ENCODE measurements at regions not wholly inside any gene's neighbourhood (a gene's known extent, or its start where the extent isn't known, plus 50 kb on each side); places are given as distances from the start of the nearest gene placed in this dataset.

DNA sequence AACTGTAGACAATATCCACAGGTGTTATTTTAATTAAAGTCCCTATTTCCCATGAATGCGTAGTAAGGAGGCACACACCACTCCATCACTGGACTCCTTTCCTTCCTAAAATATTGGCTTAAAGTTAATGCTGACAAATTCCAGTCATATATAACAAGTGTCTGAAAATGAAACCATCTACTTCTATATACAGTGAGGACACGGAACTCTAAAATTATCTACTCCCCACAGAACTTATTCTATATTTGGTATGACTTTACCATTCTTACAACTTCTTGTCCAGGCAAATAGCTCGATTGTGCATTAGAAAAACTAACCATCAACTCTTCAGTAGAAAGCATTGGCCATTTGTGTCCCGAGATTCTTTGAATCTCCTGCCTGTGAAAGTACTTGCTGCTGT is 1560.2 kb downstream of the EFNB2 start:
- no peaks in the 10 kb centered on the region for H3K27me3 ChIP-seq
- TF ChIP-seq Cebpa-rat (IDR thresholded peaks at IDR 0.05) = no peak
- H3K36me3 ChIP-seq = no peaks in the 10 kb centered on the region
- no peaks in the 10 kb centered on the region for H4K20me1 ChIP-seq
- no peak overlapping the region for H3K4me3 ChIP-seq
- no peak overlapping the region for H3K9ac ChIP-seq
- peaks cover 24% of the 10 kb centered on the region for H3K4me1 ChIP-seq
- no peak overlapping the region for H3K27ac ChIP-seq
- H3K4me2 ChIP-seq = peak overlapping the region; percentile 65
- H3K9me3 ChIP-seq = no peaks in the 10 kb centered on the region

GRCh38 chr13:104968876-104969275 is 1566.6 kb downstream of the EFNB2 start:
- Histone ChIP-seq H3K4me3 (no peak overlapping the region), H3K9me3 (no peaks in the 10 kb centered on the region), H3K4me2 (no peak overlapping the region), H3K27ac (no peak overlapping the region), H3K4me1 (no peaks in the 10 kb centered on the region), H3K9ac (no peak overlapping the region), H4K20me1 (no peaks in the 10 kb centered on the region), H3K27me3 (no peaks in the 10 kb centered on the region), H3K36me3 (no peaks in the 10 kb centered on the region)
- no peak for TF ChIP-seq Cebpa-rat (IDR thresholded peaks at IDR 0.05)

- Histone ChIP-seq H3K4me1 (no peaks in the 10 kb centered on the region), H4K20me1 (no peaks in the 10 kb centered on the region), H3K9me3 (no peaks in the 10 kb centered on the region), H3K9ac (no peak overlapping the region), H3K27me3 (no peaks in the 10 kb centered on the region), H3K36me3 (no peaks in the 10 kb centered on the region), H3K27ac (no peak overlapping the region), H3K4me2 (no peak overlapping the region), H3K4me3 (no peak overlapping the region)
- TF ChIP-seq Cebpa-rat (IDR thresholded peaks at IDR 0.05) = no peak
Observed at GRCh38 chr13:104967836-104968630, 1567.4 kb downstream of the EFNB2 start.

- no peak overlapping the region for H3K27ac ChIP-seq
- H3K4me3 ChIP-seq = no peak overlapping the region
- H3K9ac ChIP-seq = no peak overlapping the region
- no peaks in the 10 kb centered on the region for H3K4me1 ChIP-seq
- H3K36me3 ChIP-seq = no peaks in the 10 kb centered on the region
- H3K9me3 ChIP-seq = no peaks in the 10 kb centered on the region
- no peaks in the 10 kb centered on the region for H3K27me3 ChIP-seq
- no peak for TF ChIP-seq Cebpa-rat (IDR thresholded peaks at IDR 0.05)
- no peaks in the 10 kb centered on the region for H4K20me1 ChIP-seq
- no peak overlapping the region for H3K4me2 ChIP-seq
Observed at GRCh38 chr13:104967376-104967775, 1568.1 kb downstream of the EFNB2 start.

- H3K27me3 ChIP-seq = no peaks in the 10 kb centered on the region
Observed at GRCh38 chr13:104962411-104962810, 1573.1 kb downstream of the EFNB2 start.

GRCh38 chr13:104961246-104961645 is 1574.2 kb downstream of the EFNB2 start:
- H3K36me3 ChIP-seq = no peaks in the 10 kb centered on the region
- H3K27me3 ChIP-seq = no peaks in the 10 kb centered on the region
- no peaks in the 10 kb centered on the region for H3K9me3 ChIP-seq
- no peak overlapping the region for H3K4me2 ChIP-seq
- H3K27ac ChIP-seq = no peak overlapping the region
- H3K4me3 ChIP-seq = no peak overlapping the region
- no peaks in the 10 kb centered on the region for H3K4me1 ChIP-seq
- TF ChIP-seq Cebpa-rat (IDR thresholded peaks at IDR 0.05) = no peak
- no peak overlapping the region for H3K9ac ChIP-seq
- no peaks in the 10 kb centered on the region for H4K20me1 ChIP-seq

More at GRCh38 chr13:104962411-104962810, 1573.1 kb downstream of the EFNB2 start:
- Histone ChIP-seq H3K27ac (no peak overlapping the region), H3K4me2 (no peak overlapping the region), H4K20me1 (no peaks in the 10 kb centered on the region), H3K9me3 (no peaks in the 10 kb centered on the region), H3K9ac (no peak overlapping the region), H3K4me3 (no peak overlapping the region), H3K36me3 (no peaks in the 10 kb centered on the region), H3K4me1 (no peaks in the 10 kb centered on the region)
- TF ChIP-seq Cebpa-rat (IDR thresholded peaks at IDR 0.05) = no peak

DNA sequence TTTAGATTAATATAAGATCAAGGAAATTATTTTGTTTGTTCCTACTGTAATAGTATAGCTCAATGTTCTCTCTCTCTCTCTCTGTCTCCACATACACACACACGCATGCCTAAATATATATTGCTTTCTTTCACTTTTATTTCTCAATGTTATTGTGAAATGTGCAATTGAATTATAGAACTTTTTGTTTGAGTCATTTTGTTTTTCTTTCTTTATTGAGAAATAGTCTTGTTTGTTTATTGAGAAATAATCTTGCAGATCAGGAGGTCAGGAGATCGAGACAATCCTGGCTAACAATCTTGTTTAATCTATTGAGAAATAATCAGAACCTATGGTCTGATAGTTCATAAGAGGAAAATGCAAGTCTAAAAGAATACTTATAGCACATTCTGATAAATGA is 1581.3 kb downstream of the EFNB2 start:
- Histone ChIP-seq H3K4me2 (no peak overlapping the region), H3K27me3 (no peaks in the 10 kb centered on the region), H3K4me3 (no peak overlapping the region), H4K20me1 (no peaks in the 10 kb centered on the region), H3K36me3 (no peaks in the 10 kb centered on the region), H3K9ac (no peak overlapping the region), H3K27ac (no peak overlapping the region), H3K4me1 (no peaks in the 10 kb centered on the region), H3K9me3 (no peaks in the 10 kb centered on the region)
- no peak for TF ChIP-seq Cebpa-rat (IDR thresholded peaks at IDR 0.05)

DNA sequence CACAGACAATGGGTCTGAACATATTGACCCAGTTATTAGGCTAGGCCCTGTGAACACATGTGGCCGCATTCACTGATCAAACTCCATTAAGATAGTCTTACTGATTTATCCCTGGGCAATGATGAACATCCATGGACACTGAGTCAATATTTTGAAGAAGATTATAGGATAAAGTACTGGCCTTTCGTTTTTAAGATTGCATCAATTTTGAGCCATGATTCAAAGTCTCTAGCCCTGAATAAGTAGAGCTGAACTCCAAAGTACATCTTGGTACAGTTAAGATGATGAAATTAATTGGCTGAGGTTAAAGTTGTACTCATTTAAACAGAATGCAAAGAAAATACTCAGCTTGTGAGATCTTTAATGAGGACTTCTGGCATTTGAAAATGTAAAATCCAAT is 1581.9 kb downstream of the EFNB2 start:
- Histone ChIP-seq H3K4me1 (no peaks in the 10 kb centered on the region), H3K4me2 (no peak overlapping the region), H4K20me1 (no peaks in the 10 kb centered on the region), H3K27ac (no peak overlapping the region), H3K9ac (no peak overlapping the region), H3K36me3 (no peaks in the 10 kb centered on the region), H3K4me3 (no peak overlapping the region), H3K27me3 (no peaks in the 10 kb centered on the region), H3K9me3 (no peaks in the 10 kb centered on the region)
- TF ChIP-seq Cebpa-rat (IDR thresholded peaks at IDR 0.05) = no peak

DNA sequence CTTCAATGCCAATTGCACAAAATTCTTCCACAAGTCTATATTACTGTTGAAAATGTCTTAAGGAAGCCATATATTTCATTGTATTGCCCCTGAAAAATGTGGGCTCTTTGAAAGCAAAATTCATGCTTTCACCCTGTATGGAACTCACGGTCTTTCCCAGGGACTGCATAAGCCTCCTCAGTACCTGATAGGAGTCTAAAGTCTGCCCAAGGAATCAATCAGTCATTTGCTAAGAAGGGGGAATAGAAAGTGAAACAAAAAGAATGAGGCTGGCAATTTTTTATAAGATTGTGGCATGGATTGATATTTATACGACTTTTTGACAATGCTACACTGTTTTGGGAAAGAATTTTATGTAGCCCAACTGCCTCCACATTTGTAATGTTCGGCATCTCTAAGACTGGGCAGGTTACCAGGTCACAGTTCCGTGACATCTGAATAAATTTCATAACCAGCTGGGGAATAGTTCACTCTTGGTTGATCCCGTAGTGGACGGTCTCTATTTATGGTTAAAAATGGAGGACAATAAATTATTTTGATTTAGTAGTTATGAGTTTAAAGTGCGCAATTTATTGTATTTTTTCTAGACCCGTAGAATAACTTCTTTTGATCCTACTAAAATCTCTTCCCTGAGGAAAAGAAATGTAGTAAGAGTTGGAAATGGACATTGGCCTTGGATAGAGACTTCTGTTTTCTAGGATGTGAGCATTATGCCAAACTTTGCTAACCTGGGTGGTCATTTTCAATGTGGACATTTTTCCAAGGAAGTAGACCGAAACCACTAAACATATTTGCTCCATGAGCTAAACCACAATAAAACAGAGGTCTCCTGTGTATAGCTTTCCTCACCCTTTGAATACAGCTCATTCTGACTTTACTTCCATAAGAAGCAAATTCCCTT is 1585.4 kb downstream of the EFNB2 start:
- H3K36me3 ChIP-seq = no peaks in the 10 kb centered on the region
- H3K9ac ChIP-seq = no peak overlapping the region
- no peak overlapping the region for H3K27ac ChIP-seq
- no peaks in the 10 kb centered on the region for H3K27me3 ChIP-seq
- no peaks in the 10 kb centered on the region for H4K20me1 ChIP-seq
- no peak overlapping the region for H3K4me3 ChIP-seq
- TF ChIP-seq Cebpa-rat (IDR thresholded peaks at IDR 0.05) = no peak
- no peak overlapping the region for H3K4me2 ChIP-seq
- no peaks in the 10 kb centered on the region for H3K9me3 ChIP-seq
- no peaks in the 10 kb centered on the region for H3K4me1 ChIP-seq

DNA sequence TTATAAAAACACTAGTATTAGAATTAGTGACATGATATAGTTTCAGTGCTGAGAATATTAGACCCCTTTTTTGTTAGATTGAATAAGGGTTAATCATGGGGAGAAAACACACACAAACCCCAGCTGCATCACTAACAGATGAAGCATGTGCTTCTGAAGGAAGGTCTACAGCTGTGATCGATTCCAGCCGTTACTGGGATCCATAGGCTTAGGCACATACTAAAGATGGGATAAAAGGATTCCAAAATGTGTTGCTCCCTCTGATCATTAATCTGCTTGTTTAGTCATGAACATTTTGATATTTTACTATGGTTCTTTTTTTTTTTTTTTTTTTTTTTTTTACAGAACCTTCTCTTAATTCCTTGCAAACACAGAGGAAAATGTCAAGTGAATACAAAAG is 1591.3 kb downstream of the EFNB2 start:
- Histone ChIP-seq H3K9ac (no peak overlapping the region), H3K4me2 (no peak overlapping the region), H3K27me3 (no peaks in the 10 kb centered on the region), H4K20me1 (no peaks in the 10 kb centered on the region), H3K27ac (no peak overlapping the region), H3K4me1 (no peaks in the 10 kb centered on the region), H3K36me3 (no peaks in the 10 kb centered on the region), H3K4me3 (no peak overlapping the region), H3K9me3 (no peaks in the 10 kb centered on the region)
- TF ChIP-seq Cebpa-rat (IDR thresholded peaks at IDR 0.05) = no peak
